Caco-2 (cell line): ENCODE measurements at regions not wholly inside any gene's neighbourhood (a gene's known extent, or its start where the extent isn't known, plus 50 kb on each side); places are given as distances from the start of the nearest gene placed in this dataset.

ENCODE experiments used
- BruUV-seq: library from RNA; stranded (reverse); fragments of 400-500 nt; replicated peaks from 2 replicates; lab custom pipeline; 2021; lab: Mats Ljungman, UMichigan
- CTCF ChIA-PET: fragments of 300-600 bp; sonication (Branson Sonifier 250); formaldehyde crosslinking; loops from one replicate; lab custom pipeline; 2022; ENCODE audit warnings: antibody characterized with exemption; lab: Charles Lee
- POLR2A ChIA-PET: fragments of 300-600 bp; sonication (Branson Sonifier 250); formaldehyde crosslinking; loops from one replicate; lab custom pipeline; 2022; ENCODE audit warnings: antibody characterized with exemption; lab: Charles Lee
- DNase-seq, 2 experiments: peaks; one replicate each; pipeline versions ENCODE4 v3.0.0 to v3.0.0-alpha.2; 2020 to 2022
- H3K27me3 ChIP-seq: replicated peaks from 2 replicates; pipeline ENCODE4 v1.6.0; 2011; ENCODE audit warnings: low read length; ENCODE audit not compliant: control insufficient read depth, insufficient read depth
- H3K36me3 ChIP-seq: 2 replicates; pipeline ENCODE4 v1.5.1; 2011; ENCODE audit warnings: low read length; ENCODE audit not compliant: control insufficient read depth, insufficient read depth
- H3K4me1 ChIP-seq: fragments of 250-450 bp; sonication (Bioruptor Pico); 2 replicates; pipeline ENCODE4 v1.5.1; 2020; ENCODE audit warnings: mild to moderate bottlenecking
- H3K4me3 ChIP-seq: 2 replicates; pipeline ENCODE4 v1.5.1; 2011; ENCODE audit warnings: low read depth, mild to moderate bottlenecking, control low read depth, low read length
- H3K9me3 ChIP-seq: fragments of 250-450 bp; sonication (Bioruptor Pico); 2 replicates; pipeline ENCODE4 v1.5.1; 2020; ENCODE audit warnings: mild to moderate bottlenecking, moderate library complexity
- H3K27ac Mint-ChIP-seq: one replicate; pipeline ENCODE4 v1.8.0; 2022; ENCODE audit warnings: mixed read lengths; ENCODE audit not compliant: unreplicated experiment
- H3K27me3 Mint-ChIP-seq: one replicate; pipeline ENCODE4 v1.8.0; 2022; ENCODE audit warnings: mixed read lengths; ENCODE audit not compliant: insufficient read depth, unreplicated experiment
- H3K36me3 Mint-ChIP-seq: one replicate; pipeline ENCODE4 v1.8.0; 2022; ENCODE audit warnings: mild to moderate bottlenecking, mixed read lengths; ENCODE audit not compliant: insufficient read depth, unreplicated experiment
- H3K4me1 Mint-ChIP-seq: one replicate; pipeline ENCODE4 v1.8.0; 2022; ENCODE audit warnings: low read depth, mixed read lengths; ENCODE audit not compliant: unreplicated experiment
- H3K4me3 Mint-ChIP-seq: one replicate; pipeline ENCODE4 v1.8.0; 2022; ENCODE audit warnings: mild to moderate bottlenecking, moderate library complexity, mixed read lengths; ENCODE audit not compliant: unreplicated experiment
- H3K9me3 Mint-ChIP-seq: one replicate; pipeline ENCODE4 v1.8.0; 2022; ENCODE audit warnings: mixed read lengths; ENCODE audit not compliant: unreplicated experiment
- intact Hi-C: fragments of 100-400 bp; cut with micrococcal nuclease; formaldehyde crosslinking; loops from one replicate; pipeline ENCODE4 v1.10.0; 2022; ENCODE audit not compliant: unreplicated experiment
- TF ChIP-seq, protein P1 (sequence below), 2 experiments: fragments of 200-600 bp in 1 of 2; IDR thresholded peaks; 1 replicate in 1 of 2; 2 replicates in 1 of 2; pipeline versions ENCODE4 v1.5.1 to v1.8.0; 2011 to 2022; ENCODE audit warnings: antibody characterized with exemption in 1 of 2, control low read depth in 1 of 2, inconsistent platforms in 1 of 2, low read depth in 1 of 2, low read length in 1 of 2, mild to moderate bottlenecking in 1 of 2, moderate library complexity in 1 of 2; ENCODE audit not compliant: insufficient read depth in 1 of 2, severe bottlenecking in 1 of 2, unreplicated experiment in 1 of 2

DNA sequence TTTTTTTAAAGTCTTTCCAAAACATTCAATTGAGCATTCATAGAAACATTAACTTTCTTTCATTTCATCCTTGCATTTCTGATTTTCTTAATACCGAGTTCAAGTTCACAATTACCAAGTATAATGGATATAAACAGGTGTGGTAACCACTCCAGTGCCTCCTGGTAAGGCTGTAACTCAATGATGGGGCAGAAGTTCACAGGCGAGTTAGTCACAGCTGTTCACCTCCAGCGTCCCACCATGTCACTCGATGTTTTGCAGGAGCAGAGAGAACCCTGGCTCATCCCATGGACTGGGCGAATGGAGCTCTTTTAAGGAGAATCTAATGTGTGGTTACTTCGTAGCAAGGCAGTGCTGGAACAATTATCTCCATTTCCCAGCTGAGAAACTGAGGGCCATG lies 94.4 kb upstream of the ALX4 start:
- POLR2A ChIA-PET = interaction anchor here (0.6 kb wide), 1 partner anchor 42 kb away, joined by 11 read pairs; no protein-coding TSS in a partner anchor
- intact Hi-C loops = no loop called here

DNA sequence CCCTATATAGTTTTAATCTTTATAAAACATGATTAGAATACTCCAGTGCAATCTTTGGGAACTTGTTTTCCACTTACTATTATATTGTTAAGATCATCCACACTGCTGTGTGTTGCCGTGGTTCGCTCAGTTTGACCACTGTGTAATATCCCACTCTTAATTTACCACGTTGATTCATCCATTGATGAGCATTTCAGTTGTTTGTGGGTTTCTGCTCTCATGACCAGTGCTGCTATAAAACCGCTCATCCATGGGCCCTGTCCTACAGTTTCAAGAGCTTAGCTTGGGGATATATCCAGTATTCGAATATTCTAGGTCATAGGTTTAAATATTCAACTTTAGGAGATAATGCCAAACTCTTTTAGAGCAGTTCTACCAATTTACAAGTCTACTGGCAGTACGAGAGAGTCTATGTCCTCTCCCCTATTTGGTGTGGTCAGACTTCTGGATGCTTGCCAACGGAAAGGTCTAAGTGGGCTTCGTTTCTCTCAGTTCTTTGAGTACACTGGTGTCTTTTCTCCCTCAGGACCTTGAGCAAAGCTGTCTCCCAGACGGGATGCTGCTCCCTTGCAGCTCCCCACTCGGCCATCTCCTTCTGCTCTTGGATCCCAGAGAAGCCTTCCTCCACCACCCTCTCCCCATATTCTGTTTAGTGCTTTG lies 94.9 kb upstream of the ALX4 start:
- no peaks in the 10 kb centered on the region for H3K9me3 ChIP-seq
- Mint-ChIP-seq H3K27ac (no peak overlapping the region), H3K9me3 (no peaks in the 10 kb centered on the region), H3K4me3 (no peak overlapping the region), H3K36me3 (no peaks in the 10 kb centered on the region), H3K27me3 (peaks cover 9% of the 10 kb centered on the region), H3K4me1 (no peaks in the 10 kb centered on the region)
- CTCF ChIA-PET = no interaction called here
- POLR2A ChIA-PET = no interaction called here
- no peaks in the 10 kb centered on the region for H3K36me3 ChIP-seq
- no peaks in the 10 kb centered on the region for H3K27me3 ChIP-seq
- intact Hi-C loops = no loop called here
- DNase-seq = no peak
- no peaks in the 10 kb centered on the region for H3K4me1 ChIP-seq
- TF ChIP-seq, protein P1, sequence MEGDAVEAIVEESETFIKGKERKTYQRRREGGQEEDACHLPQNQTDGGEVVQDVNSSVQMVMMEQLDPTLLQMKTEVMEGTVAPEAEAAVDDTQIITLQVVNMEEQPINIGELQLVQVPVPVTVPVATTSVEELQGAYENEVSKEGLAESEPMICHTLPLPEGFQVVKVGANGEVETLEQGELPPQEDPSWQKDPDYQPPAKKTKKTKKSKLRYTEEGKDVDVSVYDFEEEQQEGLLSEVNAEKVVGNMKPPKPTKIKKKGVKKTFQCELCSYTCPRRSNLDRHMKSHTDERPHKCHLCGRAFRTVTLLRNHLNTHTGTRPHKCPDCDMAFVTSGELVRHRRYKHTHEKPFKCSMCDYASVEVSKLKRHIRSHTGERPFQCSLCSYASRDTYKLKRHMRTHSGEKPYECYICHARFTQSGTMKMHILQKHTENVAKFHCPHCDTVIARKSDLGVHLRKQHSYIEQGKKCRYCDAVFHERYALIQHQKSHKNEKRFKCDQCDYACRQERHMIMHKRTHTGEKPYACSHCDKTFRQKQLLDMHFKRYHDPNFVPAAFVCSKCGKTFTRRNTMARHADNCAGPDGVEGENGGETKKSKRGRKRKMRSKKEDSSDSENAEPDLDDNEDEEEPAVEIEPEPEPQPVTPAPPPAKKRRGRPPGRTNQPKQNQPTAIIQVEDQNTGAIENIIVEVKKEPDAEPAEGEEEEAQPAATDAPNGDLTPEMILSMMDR (IDR thresholded peaks at IDR 0.05; ENCODE audit: insufficient read depth in 1 of 2, low read depth in 1 of 2, low read length in 1 of 2, severe bottlenecking in 1 of 2, unreplicated experiment in 1 of 2) = no peak
- no TSS peak for BruUV-seq
- H3K4me3 ChIP-seq = no peak overlapping the region

More for the DNA sequence above, 94.4 kb upstream of the ALX4 start:
- H3K4me1 Mint-ChIP-seq = no peaks in the 10 kb centered on the region
- H3K36me3 ChIP-seq = no peaks in the 10 kb centered on the region
- no peak for DNase-seq
- H3K27me3 ChIP-seq = no peaks in the 10 kb centered on the region
- TF ChIP-seq, protein P1 (IDR thresholded peaks at IDR 0.05; ENCODE audit: insufficient read depth in 1 of 2, low read depth in 1 of 2, low read length in 1 of 2, severe bottlenecking in 1 of 2, unreplicated experiment in 1 of 2) = no peak
- no peaks in the 10 kb centered on the region for H3K9me3 Mint-ChIP-seq
- H3K27me3 Mint-ChIP-seq = peaks cover 5% of the 10 kb centered on the region
- CTCF ChIA-PET = no interaction called here
- no TSS peak for BruUV-seq
- no peaks in the 10 kb centered on the region for H3K9me3 ChIP-seq
- H3K4me3 Mint-ChIP-seq = no peak overlapping the region
- H3K27ac Mint-ChIP-seq = no peak overlapping the region
- no peaks in the 10 kb centered on the region for H3K4me1 ChIP-seq
- H3K4me3 ChIP-seq = no peak overlapping the region
- H3K36me3 Mint-ChIP-seq = no peaks in the 10 kb centered on the region

DNA sequence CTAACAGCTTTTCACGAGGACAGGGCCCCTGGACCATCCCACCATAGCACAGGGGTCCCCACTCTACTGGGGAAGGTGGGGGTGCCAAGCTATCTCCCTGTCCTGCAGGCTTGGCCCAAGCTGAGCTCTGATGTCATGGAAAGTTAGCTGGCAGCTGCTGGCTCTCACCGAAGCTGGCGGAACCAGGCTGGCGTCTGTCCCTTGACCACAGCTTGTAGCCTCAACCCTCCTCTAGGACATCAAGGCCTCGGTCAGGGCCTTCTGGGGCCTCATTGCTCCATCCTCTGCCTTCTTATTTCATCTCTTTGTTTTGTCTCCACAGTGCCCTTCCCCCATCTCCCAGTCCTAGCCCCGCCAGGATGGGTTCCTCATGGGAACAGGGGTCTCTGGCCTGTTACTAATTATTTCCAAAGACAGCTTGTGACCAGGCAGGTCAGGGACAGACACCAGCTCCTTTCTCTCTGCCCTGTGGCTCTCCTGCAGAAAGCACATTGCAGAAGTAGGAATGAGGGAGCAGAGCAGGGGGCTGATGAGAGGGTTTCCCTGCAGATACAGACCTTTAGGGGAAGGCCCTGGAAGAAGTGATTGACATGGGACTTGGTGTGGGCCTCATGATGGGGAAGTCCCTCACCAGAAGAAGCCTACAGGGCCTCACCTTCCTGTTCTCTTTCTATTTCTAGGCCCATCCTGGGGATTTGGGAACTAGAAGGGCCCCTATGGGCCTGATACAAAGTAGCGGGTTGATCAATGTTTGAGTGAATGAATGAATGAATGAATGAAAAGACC lies 97.5 kb upstream of the ALX4 start:
- H3K36me3 Mint-ChIP-seq = no peaks in the 10 kb centered on the region
- CTCF ChIA-PET = no interaction called here

More for the DNA sequence above, 97.5 kb upstream of the ALX4 start:
- BruUV-seq = no TSS peak
- Histone ChIP-seq H3K36me3 (no peaks in the 10 kb centered on the region), H3K4me1 (no peaks in the 10 kb centered on the region), H3K4me3 (no peak overlapping the region), H3K9me3 (no peaks in the 10 kb centered on the region; the same call in 1 of the 2 replicates), H3K27me3 (no peaks in the 10 kb centered on the region)
- no peaks in the 10 kb centered on the region for H3K4me1 Mint-ChIP-seq
- H3K9me3 Mint-ChIP-seq = peaks cover 11% of the 10 kb centered on the region
- TF ChIP-seq, protein P1 (IDR thresholded peaks at IDR 0.05; ENCODE audit: insufficient read depth in 1 of 2, low read depth in 1 of 2, low read length in 1 of 2, severe bottlenecking in 1 of 2, unreplicated experiment in 1 of 2) = no peak
- no peak overlapping the region for H3K27ac Mint-ChIP-seq
- H3K27me3 Mint-ChIP-seq = peaks cover 23% of the 10 kb centered on the region
- POLR2A ChIA-PET = no interaction called here
- no peak overlapping the region for H3K4me3 Mint-ChIP-seq
- intact Hi-C loops = no loop called here
- no peak for DNase-seq
